Cardiac fibroblast (primary cell): ENCODE measurements at regions not wholly inside any gene's neighbourhood (a gene's known extent, or its start where the extent isn't known, plus 50 kb on each side); places are given as distances from the start of the nearest gene placed in this dataset.

Experiments
- DNase-seq, 2 donors: peaks; one replicate each; pipeline versions ENCODE4 v3.0.0 to v3.0.0-alpha.2; 2010; ENCODE audit warnings: low read depth in 2 of 2
- H3K4me3 ChIP-seq, 2 donors: replicated peaks in 1 of 2; 1 replicate in 1 of 2; 2 replicates in 1 of 2; pipeline ENCODE4 v1.5.1; 2011; ENCODE audit warnings: low read depth in 2 of 2, low read length in 2 of 2, mild to moderate bottlenecking in 2 of 2, moderate library complexity in 1 of 2
- CTCF ChIP-seq: IDR thresholded peaks from one replicate; pipeline ENCODE4 v1.5.1; 2011; ENCODE audit warnings: low read depth, mild to moderate bottlenecking, low read length, inconsistent platforms

GRCh38 chr1:29953961-29954360, 717.6 kb downstream of the PTPRU start:
- DNase-seq = no peak
- no peak overlapping the region for H3K4me3 ChIP-seq
- no peak for TF ChIP-seq CTCF

GRCh38 chr1:29949676-29950075, 713.4 kb downstream of the PTPRU start:
- TF ChIP-seq CTCF = no peak
- no peak for DNase-seq
- no peak overlapping the region for H3K4me3 ChIP-seq

GRCh38 chr1:29948581-29948980, 712.3 kb downstream of the PTPRU start:
- no peak for TF ChIP-seq CTCF
- H3K4me3 ChIP-seq = no peak overlapping the region
- no peak for DNase-seq

GRCh38 chr1:29946057-29946456, 709.7 kb downstream of the PTPRU start:
- DNase-seq = no peak
- H3K4me3 ChIP-seq = no peak overlapping the region
- no peak for TF ChIP-seq CTCF

GRCh38 chr1:29945426-29945825, 709.1 kb downstream of the PTPRU start:
- DNase-seq = no peak
- TF ChIP-seq CTCF = no peak
- H3K4me3 ChIP-seq = no peak overlapping the region

GRCh38 chr1:29944253-29944905, 708.1 kb downstream of the PTPRU start:
- DNase-seq = no peak
- no peak for TF ChIP-seq CTCF
- H3K4me3 ChIP-seq = no peak overlapping the region

- TF ChIP-seq CTCF = no peak
- H3K4me3 ChIP-seq = no peak overlapping the region
- no peak for DNase-seq
Measured at GRCh38 chr1:29943034-29943433, 706.7 kb downstream of the PTPRU start.
